ENCODE measurements at regions not wholly inside any gene's neighbourhood (a gene's known extent, or its start where the extent isn't known, plus 50 kb on each side); places are given as distances from the start of the nearest gene placed in this dataset.
A peak's percentile ranks its signal among the peaks of the same experiment; 100 is the strongest.

DNA sequence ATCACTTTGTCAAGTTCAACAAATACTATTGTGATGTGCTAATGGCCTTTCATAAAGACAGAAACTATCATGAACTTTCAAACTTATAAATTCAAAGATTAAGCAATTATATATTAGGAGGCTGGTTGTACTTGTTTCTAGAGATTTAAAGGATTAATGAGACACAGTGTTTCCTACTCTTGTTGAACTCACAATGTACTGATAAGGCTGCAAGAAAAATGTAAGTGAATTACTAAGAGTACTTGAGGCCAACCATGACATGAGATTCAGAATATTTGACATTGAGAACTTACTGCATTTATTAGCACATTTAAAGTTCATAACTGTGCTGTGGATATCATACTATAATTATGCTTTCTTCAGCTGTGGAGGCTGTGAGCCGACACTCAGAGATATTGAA is 1210.5 kb upstream of the SORCS1 start:
- in situ Hi-C loops (cut with MboI): no loop called here
- peak overlapping the region; percentile 48 for H3K4me2 ChIP-seq (ENCODE audit: unreplicated experiment)
- H3K9ac ChIP-seq: no peak overlapping the region
- H3K79me2 ChIP-seq (ENCODE audit: insufficient read depth): no peaks in the 10 kb centered on the region
- H4K20me1 ChIP-seq (ENCODE audit: insufficient read depth): no peaks in the 10 kb centered on the region
- no peaks in the 10 kb centered on the region for H3K36me3 ChIP-seq (ENCODE audit: low read depth)
- peak overlapping the region; percentile 56 for H2AFZ ChIP-seq
- H3K27ac ChIP-seq: peak overlapping the region; percentile 66
- H3K27me3 ChIP-seq (replicated peaks; ENCODE audit: insufficient read depth): no peaks in the 10 kb centered on the region
- peaks cover 18% of the 10 kb centered on the region for H3K4me1 ChIP-seq (ENCODE audit: insufficient read depth)
- peaks cover 19% of the 10 kb centered on the region for H3F3A ChIP-seq (ENCODE audit: insufficient read depth)
- H3K9me3 ChIP-seq (ENCODE audit: low read depth): no peaks in the 10 kb centered on the region
- no peaks in the 10 kb centered on the region for H3K9me2 ChIP-seq (ENCODE audit: insufficient read depth)
- WGBS, 2 experiments (ENCODE audit: low coverage in 1 of 2, low lambda C conversion rate in 2 of 2, missing lambda C conversion rate in 2 of 2): 97 to 100% methylated on average over 1 of the region's 1 CpG
- no peak overlapping the region for H3K4me3 ChIP-seq
- no peak for TF ChIP-seq EZH2phosphoT487 (IDR thresholded peaks at IDR 0.05; ENCODE audit: insufficient read depth, low read depth)
- TF ChIP-seq EZH2 (IDR thresholded peaks at IDR 0.05; ENCODE audit: insufficient read depth, poor library complexity, severe bottlenecking): no peak
- DNase-seq: no peak

DNA sequence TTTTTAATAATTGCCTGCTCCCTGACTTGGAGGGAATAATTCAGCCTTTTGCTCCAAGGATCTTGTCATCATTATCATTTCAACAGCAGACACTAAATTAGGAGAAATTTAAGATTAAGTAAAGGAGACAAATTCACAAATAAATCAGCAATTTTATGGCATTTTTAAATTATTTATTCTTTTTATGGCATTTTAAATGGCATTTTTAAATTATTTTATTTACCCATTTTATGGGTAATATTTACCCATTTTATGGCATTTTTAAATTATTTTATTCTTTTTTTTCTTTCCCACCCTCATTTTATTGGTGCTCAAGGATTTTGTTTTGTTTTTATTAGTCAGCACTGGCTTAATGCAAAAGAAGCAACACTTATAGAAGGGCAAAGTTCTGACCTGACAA is 1201.0 kb upstream of the SORCS1 start:
- H3K27ac ChIP-seq: no peak overlapping the region
- no peak for DNase-seq
- no peak overlapping the region for H3K9ac ChIP-seq
- no peaks in the 10 kb centered on the region for H3K36me3 ChIP-seq (ENCODE audit: low read depth)
- peaks cover 3% of the 10 kb centered on the region; the same call in 1 of the 2 replicates for H3K4me1 ChIP-seq (ENCODE audit: insufficient read depth)
- H4K20me1 ChIP-seq (ENCODE audit: insufficient read depth): no peaks in the 10 kb centered on the region
- no peaks in the 10 kb centered on the region for H3K27me3 ChIP-seq (replicated peaks; ENCODE audit: insufficient read depth)
- no peaks in the 10 kb centered on the region for H3K79me2 ChIP-seq (ENCODE audit: insufficient read depth)
- no peak for TF ChIP-seq EZH2phosphoT487 (IDR thresholded peaks at IDR 0.05; ENCODE audit: insufficient read depth, low read depth)
- TF ChIP-seq EZH2 (IDR thresholded peaks at IDR 0.05; ENCODE audit: insufficient read depth, poor library complexity, severe bottlenecking): no peak
- 0 out of 2 replicates have a peak, but pooled peaks cover 4% of the 10 kb centered on the region for H3F3A ChIP-seq (ENCODE audit: insufficient read depth)
- in situ Hi-C loops (cut with MboI): no loop called here
- H3K4me3 ChIP-seq: no peak overlapping the region
- no peak overlapping the region for H2AFZ ChIP-seq
- H3K4me2 ChIP-seq (ENCODE audit: unreplicated experiment): no peak overlapping the region
- no peaks in the 10 kb centered on the region for H3K9me3 ChIP-seq (ENCODE audit: low read depth)
- no peaks in the 10 kb centered on the region for H3K9me2 ChIP-seq (ENCODE audit: insufficient read depth)

DNA sequence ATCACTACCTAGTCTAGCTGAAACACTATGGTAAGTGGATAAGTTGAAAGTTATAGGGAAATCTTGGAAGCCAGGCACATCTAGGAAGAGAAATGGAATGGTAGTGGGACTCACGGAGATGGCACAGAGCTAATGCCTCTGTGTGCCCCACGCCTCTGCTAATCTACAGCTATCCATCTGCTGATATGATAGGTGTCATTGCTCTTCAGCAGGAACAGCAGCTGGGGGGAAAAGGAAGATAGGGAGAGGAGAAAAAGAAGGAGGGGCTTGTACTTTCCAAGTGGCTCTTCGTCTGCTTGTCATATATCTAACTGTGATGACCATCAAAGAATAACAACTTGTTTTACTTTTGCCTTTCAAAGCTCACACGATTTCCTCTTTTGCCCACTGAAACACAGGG is 1199.1 kb upstream of the SORCS1 start:
- Histone ChIP-seq H3K9me3 (ENCODE audit: low read depth) (no peaks in the 10 kb centered on the region), H3K36me3 (ENCODE audit: low read depth) (no peaks in the 10 kb centered on the region), H3K27ac (no peak overlapping the region), H3K79me2 (ENCODE audit: insufficient read depth) (no peaks in the 10 kb centered on the region), H2AFZ (no peak overlapping the region), H3K9me2 (ENCODE audit: insufficient read depth) (no peaks in the 10 kb centered on the region), H3K27me3 (replicated peaks; ENCODE audit: insufficient read depth) (no peaks in the 10 kb centered on the region), H3K4me2 (ENCODE audit: unreplicated experiment) (no peak overlapping the region), H3F3A (ENCODE audit: insufficient read depth) (peaks cover 21% of the 10 kb centered on the region), H4K20me1 (ENCODE audit: insufficient read depth) (no peaks in the 10 kb centered on the region), H3K4me3 (no peak overlapping the region), H3K9ac (no peak overlapping the region), H3K4me1 (ENCODE audit: insufficient read depth) (peaks cover 19% of the 10 kb centered on the region)
- in situ Hi-C loops (cut with MboI): no loop called here
- TF ChIP-seq EZH2phosphoT487 (IDR thresholded peaks at IDR 0.05; ENCODE audit: insufficient read depth, low read depth) (no peak), EZH2 (IDR thresholded peaks at IDR 0.05; ENCODE audit: insufficient read depth, poor library complexity, severe bottlenecking) (no peak)
- DNase-seq: no peak
- WGBS, 2 experiments (ENCODE audit: low coverage in 1 of 2, low lambda C conversion rate in 2 of 2, missing lambda C conversion rate in 2 of 2): 94 to 95% methylated on average over 4 of the region's 4 CpGs

DNA sequence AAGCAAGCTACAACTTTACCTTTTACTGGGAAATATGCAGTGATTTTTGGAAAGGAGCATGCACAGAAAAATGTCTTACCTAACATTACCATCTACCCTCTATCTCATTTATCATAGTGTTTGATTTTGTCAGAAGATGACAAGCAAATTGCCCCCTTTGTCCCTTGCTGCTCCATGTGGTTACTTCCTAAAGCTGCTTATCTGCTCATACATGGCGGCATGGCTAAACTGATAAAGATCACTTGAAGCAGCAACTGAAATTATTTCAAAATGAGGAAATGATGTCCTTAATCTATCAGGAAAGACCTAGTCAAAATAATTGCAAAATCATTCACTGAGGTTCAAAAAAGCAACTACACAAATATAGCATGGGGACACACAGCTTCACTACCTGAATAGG is 1198.5 kb upstream of the SORCS1 start:
- H3K4me1 ChIP-seq (ENCODE audit: insufficient read depth): peaks cover 25% of the 10 kb centered on the region
- no peak overlapping the region for H3K4me2 ChIP-seq (ENCODE audit: unreplicated experiment)
- no peak overlapping the region for H3K27ac ChIP-seq
- H3K9me2 ChIP-seq (ENCODE audit: insufficient read depth): no peaks in the 10 kb centered on the region
- in situ Hi-C loops (cut with MboI): no loop called here
- 100% methylated on average over 1 of the region's 1 CpG for WGBS, 2 experiments (ENCODE audit: low coverage in 1 of 2, low lambda C conversion rate in 2 of 2, missing lambda C conversion rate in 2 of 2)
- TF ChIP-seq EZH2phosphoT487 (IDR thresholded peaks at IDR 0.05; ENCODE audit: insufficient read depth, low read depth): no peak
- no peak for TF ChIP-seq EZH2 (IDR thresholded peaks at IDR 0.05; ENCODE audit: insufficient read depth, poor library complexity, severe bottlenecking)
- no peaks in the 10 kb centered on the region for H3K27me3 ChIP-seq (replicated peaks; ENCODE audit: insufficient read depth)
- no peak overlapping the region for H2AFZ ChIP-seq
- H3K79me2 ChIP-seq (ENCODE audit: insufficient read depth): no peaks in the 10 kb centered on the region
- H3K4me3 ChIP-seq: no peak overlapping the region
- no peaks in the 10 kb centered on the region for H3K9me3 ChIP-seq (ENCODE audit: low read depth)
- no peaks in the 10 kb centered on the region for H4K20me1 ChIP-seq (ENCODE audit: insufficient read depth)
- peaks cover 27% of the 10 kb centered on the region for H3F3A ChIP-seq (ENCODE audit: insufficient read depth)
- H3K9ac ChIP-seq: no peak overlapping the region
- no peak for DNase-seq
- H3K36me3 ChIP-seq (ENCODE audit: low read depth): no peaks in the 10 kb centered on the region

DNA sequence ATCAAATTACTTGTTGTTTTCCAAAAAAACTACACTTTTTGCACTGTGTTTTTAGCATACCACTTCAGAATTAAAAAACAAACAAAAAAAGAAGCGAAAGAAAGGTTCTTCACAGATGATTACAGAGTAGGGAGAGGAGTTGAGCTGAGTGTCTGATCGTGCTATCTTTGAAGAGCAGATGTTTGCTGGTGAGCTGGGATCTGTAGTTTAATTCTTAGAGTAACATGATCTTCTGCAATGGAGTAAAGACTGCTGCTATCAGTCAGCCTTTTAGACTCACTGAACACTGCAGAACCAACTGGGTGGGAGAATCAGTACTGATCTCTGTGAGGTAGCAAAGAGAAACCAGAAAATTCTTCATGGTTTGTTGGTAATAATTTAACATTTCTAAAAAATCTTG is 1197.8 kb upstream of the SORCS1 start:
- in situ Hi-C loops (cut with MboI): no loop called here
- H3F3A ChIP-seq (ENCODE audit: insufficient read depth): peaks cover 28% of the 10 kb centered on the region
- H3K4me1 ChIP-seq (ENCODE audit: insufficient read depth): peaks cover 25% of the 10 kb centered on the region

More for the DNA sequence above, 1197.8 kb upstream of the SORCS1 start:
- Histone ChIP-seq H2AFZ (peak overlapping the region; percentile 13; the same call in 1 of the 2 replicates), H3K36me3 (ENCODE audit: low read depth) (no peaks in the 10 kb centered on the region), H3K27me3 (replicated peaks; ENCODE audit: insufficient read depth) (no peaks in the 10 kb centered on the region), H3K4me2 (ENCODE audit: unreplicated experiment) (no peak overlapping the region), H4K20me1 (ENCODE audit: insufficient read depth) (no peaks in the 10 kb centered on the region), H3K9me3 (ENCODE audit: low read depth) (no peaks in the 10 kb centered on the region), H3K79me2 (ENCODE audit: insufficient read depth) (no peaks in the 10 kb centered on the region), H3K27ac (no peak overlapping the region), H3K9me2 (ENCODE audit: insufficient read depth) (no peaks in the 10 kb centered on the region), H3K9ac (no peak overlapping the region), H3K4me3 (no peak overlapping the region)
- no peak for DNase-seq
- TF ChIP-seq EZH2 (IDR thresholded peaks at IDR 0.05; ENCODE audit: insufficient read depth, poor library complexity, severe bottlenecking) (no peak), EZH2phosphoT487 (IDR thresholded peaks at IDR 0.05; ENCODE audit: insufficient read depth, low read depth) (no peak)
- WGBS, 2 experiments (ENCODE audit: low coverage in 1 of 2, low lambda C conversion rate in 2 of 2, missing lambda C conversion rate in 2 of 2): 74 to 75% methylated on average over 2 of the region's 2 CpGs

All from GM23248 (cell line).